ENCODE measurements at regions not wholly inside any gene's neighbourhood (a gene's known extent, or its start where the extent isn't known, plus 50 kb on each side); places are given as distances from the start of the nearest gene placed in this dataset.

DNA sequence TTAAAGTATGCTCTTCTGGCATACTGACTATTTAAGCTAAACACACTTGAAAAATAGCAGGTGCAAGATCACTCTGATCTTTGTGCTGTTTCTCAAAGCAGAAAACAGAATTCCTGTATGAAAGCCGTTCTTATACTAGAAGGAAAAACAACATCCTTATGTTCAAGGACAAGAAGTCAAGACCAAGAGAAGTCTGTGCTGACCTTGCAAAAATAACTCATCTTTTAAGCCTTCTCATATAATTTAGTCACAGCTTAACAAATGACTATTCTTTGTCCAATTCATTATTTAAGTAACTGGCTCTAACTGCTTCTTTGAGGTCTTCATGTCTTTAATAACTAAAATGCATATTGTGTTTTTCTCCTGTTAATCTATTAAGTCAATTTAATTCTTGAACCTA lies 2750.2 kb upstream of the PCDH20 start:
- TF ChIP-seq, protein P1, sequence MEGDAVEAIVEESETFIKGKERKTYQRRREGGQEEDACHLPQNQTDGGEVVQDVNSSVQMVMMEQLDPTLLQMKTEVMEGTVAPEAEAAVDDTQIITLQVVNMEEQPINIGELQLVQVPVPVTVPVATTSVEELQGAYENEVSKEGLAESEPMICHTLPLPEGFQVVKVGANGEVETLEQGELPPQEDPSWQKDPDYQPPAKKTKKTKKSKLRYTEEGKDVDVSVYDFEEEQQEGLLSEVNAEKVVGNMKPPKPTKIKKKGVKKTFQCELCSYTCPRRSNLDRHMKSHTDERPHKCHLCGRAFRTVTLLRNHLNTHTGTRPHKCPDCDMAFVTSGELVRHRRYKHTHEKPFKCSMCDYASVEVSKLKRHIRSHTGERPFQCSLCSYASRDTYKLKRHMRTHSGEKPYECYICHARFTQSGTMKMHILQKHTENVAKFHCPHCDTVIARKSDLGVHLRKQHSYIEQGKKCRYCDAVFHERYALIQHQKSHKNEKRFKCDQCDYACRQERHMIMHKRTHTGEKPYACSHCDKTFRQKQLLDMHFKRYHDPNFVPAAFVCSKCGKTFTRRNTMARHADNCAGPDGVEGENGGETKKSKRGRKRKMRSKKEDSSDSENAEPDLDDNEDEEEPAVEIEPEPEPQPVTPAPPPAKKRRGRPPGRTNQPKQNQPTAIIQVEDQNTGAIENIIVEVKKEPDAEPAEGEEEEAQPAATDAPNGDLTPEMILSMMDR (IDR thresholded peaks at IDR 0.05; ENCODE audit: low read depth, low read length), result no peak
- no peak for TF ChIP-seq EZH2phosphoT487 (IDR thresholded peaks at IDR 0.05; ENCODE audit: low read depth)
